Left ventricle myocardium inferior (tissue), 1 donor: ENCODE measurements at regions not wholly inside any gene's neighbourhood (a gene's known extent, or its start where the extent isn't known, plus 50 kb on each side); places are given as distances from the start of the nearest gene placed in this dataset.

Source experiments
- DNase-seq: peaks from one replicate; pipeline ENCODE4 v3.0.0-alpha.2; 2020
- H3K27ac ChIP-seq: fragments of 200-600 bp; replicated peaks from 2 replicates; pipeline ENCODE4 v1.8.0; 2021
- H3K27me3 ChIP-seq: fragments of 200-600 bp; 2 replicates; pipeline ENCODE4 v1.8.0; 2021; ENCODE audit warnings: low read depth
- H3K36me3 ChIP-seq: fragments of 200-600 bp; 2 replicates; pipeline ENCODE4 v1.8.0; 2021
- H3K4me1 ChIP-seq: fragments of 200-600 bp; 2 replicates; pipeline ENCODE4 v1.8.0; 2021
- H3K4me3 ChIP-seq: fragments of 200-600 bp; 2 replicates; pipeline ENCODE4 v1.8.0; 2021; ENCODE audit warnings: mild to moderate bottlenecking, moderate library complexity
- H3K9me3 ChIP-seq: fragments of 200-600 bp; replicated peaks from 2 replicates; pipeline ENCODE4 v1.8.0; 2021
- intact Hi-C: fragments of 100-400 bp; cut with micrococcal nuclease; formaldehyde crosslinking; loops from one replicate; pipeline ENCODE4 v1.11.0; 2022
- TF ChIP-seq, protein P1 (sequence below): fragments of 200-600 bp; IDR thresholded peaks from 2 replicates; pipeline ENCODE4 v1.8.0; 2021; ENCODE audit warnings: antibody characterized with exemption, mild to moderate bottlenecking, borderline replicate concordance
- donor health status: DM: no; HTN: yes; CAD: no; lungs with severe emphysema.

DNA sequence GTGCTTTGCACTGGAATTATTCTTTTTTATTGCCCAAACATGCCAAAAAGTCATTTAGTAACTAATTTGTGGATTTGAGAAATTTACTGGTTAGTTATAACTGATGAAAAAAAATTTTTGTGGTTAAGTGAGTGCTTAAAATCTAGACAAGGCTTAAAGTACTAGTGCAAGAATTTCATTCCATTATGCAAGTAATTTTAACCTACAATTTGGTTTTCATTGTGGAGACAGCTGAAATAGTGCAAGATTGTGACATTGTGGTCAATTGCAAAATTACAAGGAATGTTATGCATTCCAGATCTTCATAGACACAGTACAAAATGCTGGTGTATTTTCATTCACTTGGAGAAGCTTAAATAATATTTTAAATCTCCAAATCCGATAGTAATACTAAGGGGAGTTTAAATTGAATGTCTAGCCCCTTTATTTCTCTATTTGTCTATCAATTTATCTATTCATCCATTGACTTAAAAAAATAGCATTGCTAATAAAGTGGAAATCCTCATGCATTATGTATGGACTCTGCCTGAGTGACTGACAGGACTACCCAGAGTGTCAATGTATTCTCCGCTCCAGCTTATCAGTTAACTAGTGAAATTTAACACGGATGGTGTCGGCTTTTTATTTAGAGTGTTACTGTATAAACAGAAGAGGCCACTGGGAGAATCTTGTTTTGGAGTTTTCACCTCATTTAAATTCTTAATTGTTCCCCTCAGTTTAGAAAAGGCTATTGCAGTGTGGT is 125.9 kb downstream of the ALX1 start:
- TF ChIP-seq, protein P1, sequence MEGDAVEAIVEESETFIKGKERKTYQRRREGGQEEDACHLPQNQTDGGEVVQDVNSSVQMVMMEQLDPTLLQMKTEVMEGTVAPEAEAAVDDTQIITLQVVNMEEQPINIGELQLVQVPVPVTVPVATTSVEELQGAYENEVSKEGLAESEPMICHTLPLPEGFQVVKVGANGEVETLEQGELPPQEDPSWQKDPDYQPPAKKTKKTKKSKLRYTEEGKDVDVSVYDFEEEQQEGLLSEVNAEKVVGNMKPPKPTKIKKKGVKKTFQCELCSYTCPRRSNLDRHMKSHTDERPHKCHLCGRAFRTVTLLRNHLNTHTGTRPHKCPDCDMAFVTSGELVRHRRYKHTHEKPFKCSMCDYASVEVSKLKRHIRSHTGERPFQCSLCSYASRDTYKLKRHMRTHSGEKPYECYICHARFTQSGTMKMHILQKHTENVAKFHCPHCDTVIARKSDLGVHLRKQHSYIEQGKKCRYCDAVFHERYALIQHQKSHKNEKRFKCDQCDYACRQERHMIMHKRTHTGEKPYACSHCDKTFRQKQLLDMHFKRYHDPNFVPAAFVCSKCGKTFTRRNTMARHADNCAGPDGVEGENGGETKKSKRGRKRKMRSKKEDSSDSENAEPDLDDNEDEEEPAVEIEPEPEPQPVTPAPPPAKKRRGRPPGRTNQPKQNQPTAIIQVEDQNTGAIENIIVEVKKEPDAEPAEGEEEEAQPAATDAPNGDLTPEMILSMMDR: no peak
- no peak for DNase-seq
- Histone ChIP-seq H3K4me3 (no peak overlapping the region), H3K9me3 (no peaks in the 10 kb centered on the region), H3K4me1 (no peaks in the 10 kb centered on the region), H3K36me3 (no peaks in the 10 kb centered on the region), H3K27ac (no peak overlapping the region), H3K27me3 (no peaks in the 10 kb centered on the region)
- intact Hi-C loops: no loop called here

DNA sequence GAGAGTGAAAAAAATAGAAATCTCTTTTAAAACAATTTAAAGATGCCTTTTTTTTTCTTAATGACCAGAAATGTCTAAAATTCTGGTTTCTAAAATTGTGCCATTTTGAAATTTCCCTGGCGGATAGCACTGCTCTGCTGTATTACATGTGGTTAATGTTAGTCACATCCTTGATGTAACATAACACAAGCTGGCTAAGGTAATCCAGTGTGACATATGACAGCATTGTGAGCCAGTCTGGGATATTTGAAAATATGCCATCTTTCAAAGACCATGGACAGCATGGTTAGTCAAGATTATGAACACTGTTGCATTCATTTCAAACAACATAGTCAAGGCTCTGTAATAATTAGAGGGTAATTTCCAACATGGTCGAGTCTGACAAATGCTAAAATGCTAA is 133.2 kb downstream of the ALX1 start:
- Histone ChIP-seq H3K36me3 (no peaks in the 10 kb centered on the region), H3K4me1 (no peaks in the 10 kb centered on the region), H3K27me3 (no peaks in the 10 kb centered on the region), H3K4me3 (no peak overlapping the region), H3K9me3 (no peaks in the 10 kb centered on the region), H3K27ac (no peak overlapping the region)
- TF ChIP-seq, protein P1: no peak
- DNase-seq: no peak
- intact Hi-C loops: no loop called here

DNA sequence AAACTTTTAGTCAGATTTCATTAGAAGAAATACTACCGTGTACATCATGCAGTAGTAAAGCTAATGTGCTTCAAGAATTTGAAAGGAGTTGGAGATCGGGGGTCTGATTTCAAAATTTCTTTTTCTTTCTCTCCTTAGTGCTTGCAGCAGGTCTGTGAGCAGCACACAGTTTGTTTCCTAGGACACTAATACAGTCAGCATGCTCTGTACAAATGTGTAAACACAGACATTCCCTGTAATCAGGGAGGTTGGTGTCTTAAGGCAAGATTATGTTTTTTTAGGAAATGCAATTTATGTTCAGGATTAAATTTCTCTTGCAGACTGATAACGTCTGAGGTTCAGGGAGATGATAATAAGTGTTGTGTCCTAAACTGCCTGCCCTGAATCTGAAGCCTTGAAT is 142.7 kb downstream of the ALX1 start:
- H3K4me3 ChIP-seq: no peak overlapping the region
- intact Hi-C loops: no loop called here
- H3K9me3 ChIP-seq: no peaks in the 10 kb centered on the region
- H3K27me3 ChIP-seq: peaks cover 16% of the 10 kb centered on the region
- no peak overlapping the region for H3K27ac ChIP-seq
- H3K36me3 ChIP-seq: no peaks in the 10 kb centered on the region
- TF ChIP-seq, protein P1: no peak
- H3K4me1 ChIP-seq: no peaks in the 10 kb centered on the region
- no peak for DNase-seq

DNA sequence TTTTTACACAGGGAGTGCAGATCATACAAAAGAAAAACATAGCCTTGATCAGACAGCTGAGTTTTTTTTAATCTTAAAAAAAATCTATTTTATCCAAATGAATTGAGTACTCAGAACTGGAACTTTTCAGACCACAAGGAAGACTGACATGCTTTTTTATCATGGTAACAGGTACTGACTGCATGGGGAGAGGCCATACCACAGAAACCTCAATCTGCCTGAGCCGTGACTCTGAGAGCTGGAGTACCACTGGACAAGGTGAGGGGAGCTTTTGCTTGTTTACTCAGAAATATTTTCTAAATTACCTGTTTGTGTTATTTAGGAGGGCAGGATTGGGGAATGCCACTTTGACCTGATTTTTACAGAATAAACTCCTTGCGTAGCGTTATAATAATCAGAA is 143.9 kb downstream of the ALX1 start:
- no peaks in the 10 kb centered on the region for H3K9me3 ChIP-seq
- peaks cover 16% of the 10 kb centered on the region for H3K27me3 ChIP-seq
- intact Hi-C loops: no loop called here

DNA sequence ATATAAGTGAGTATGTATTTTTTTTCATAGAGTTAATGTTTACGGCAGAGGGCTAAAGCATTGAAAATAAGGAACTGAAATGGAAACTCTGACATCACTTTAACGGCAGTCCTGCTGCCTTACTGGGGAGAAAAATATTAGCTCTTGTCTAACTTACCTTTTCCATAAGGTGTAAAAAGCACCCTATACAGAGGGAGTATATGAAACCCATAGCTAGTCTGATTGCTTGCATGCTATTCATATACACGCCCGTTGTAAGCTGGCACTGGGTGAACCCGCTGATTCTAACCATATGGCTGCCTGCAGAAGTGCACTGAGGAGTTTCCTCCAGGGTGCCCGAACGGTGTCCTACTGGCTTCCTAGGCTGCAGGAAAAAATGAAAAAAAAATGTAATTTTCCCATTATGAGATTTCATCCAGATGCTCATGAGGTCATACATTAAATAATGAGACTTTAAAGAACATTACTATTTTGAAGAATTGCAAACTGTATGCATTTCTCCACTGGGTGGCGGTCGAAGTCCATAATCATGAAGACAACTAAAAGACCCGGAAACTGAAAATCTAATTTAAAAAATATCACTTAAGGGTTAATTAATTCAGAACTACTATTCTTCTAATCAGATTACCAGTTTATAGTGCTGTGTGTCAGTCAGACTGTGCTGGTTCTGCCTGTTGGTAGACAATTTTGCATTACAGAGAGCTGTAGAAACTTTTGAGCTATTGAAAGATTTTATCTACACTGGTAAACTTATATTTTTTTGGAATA is 144.7 kb downstream of the ALX1 start:
- intact Hi-C loops: no loop called here
- Histone ChIP-seq H3K36me3 (no peaks in the 10 kb centered on the region), H3K4me1 (no peaks in the 10 kb centered on the region), H3K27ac (no peak overlapping the region), H3K9me3 (no peaks in the 10 kb centered on the region), H3K4me3 (no peak overlapping the region), H3K27me3 (peaks cover 16% of the 10 kb centered on the region)
- DNase-seq: no peak
- TF ChIP-seq, protein P1: peak; percentile 37

More for the DNA sequence above, 143.9 kb downstream of the ALX1 start:
- Histone ChIP-seq H3K4me1 (no peaks in the 10 kb centered on the region), H3K4me3 (no peak overlapping the region), H3K27ac (no peak overlapping the region), H3K36me3 (no peaks in the 10 kb centered on the region)
- TF ChIP-seq, protein P1: no peak
- DNase-seq: no peak
